ENCODE measurements at regions not wholly inside any gene's neighbourhood (a gene's known extent, or its start where the extent isn't known, plus 50 kb on each side); places are given as distances from the start of the nearest gene placed in this dataset.
"Not testable (repeated sequence)": the region's sequence is repeated elsewhere in the genome, so short reads cannot be mapped to it uniquely, and the experiment has no call there.

DNA sequence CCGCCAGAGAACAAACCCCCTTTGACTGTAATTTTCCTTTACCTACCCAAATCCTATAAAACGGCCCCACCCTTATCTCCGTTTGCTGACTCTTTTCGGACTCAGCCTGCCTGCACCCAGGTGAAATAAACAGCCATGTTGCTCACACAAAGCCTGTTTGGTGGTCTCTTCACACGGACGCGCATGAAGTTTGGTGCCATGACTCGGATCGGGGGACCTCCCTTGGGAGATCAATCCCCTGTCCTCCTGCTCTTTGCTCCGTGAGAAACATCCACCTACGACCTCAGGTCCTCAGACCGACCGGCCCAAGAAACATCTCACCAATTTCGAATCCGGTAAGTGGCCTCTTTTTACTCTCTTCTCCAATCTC is 52.1 kb upstream of the FAM124A start:
- not testable (repeated sequence) for H3K14ac ChIP-seq (ENCODE audit: low read length); H2BK120ac ChIP-seq (ENCODE audit: low read depth, low read length); H2BK15ac ChIP-seq (ENCODE audit: low read length); H3K23ac ChIP-seq (ENCODE audit: low read depth, low read length, poor library complexity); H4K91ac ChIP-seq (ENCODE audit: low read depth, low read length, poor library complexity); H2BK12ac ChIP-seq (ENCODE audit: low read length); H3K4me3 ChIP-seq (ENCODE audit: low read length in 2 of 2); H3K4ac ChIP-seq (ENCODE audit: low read length); H4K8ac ChIP-seq (ENCODE audit: low read depth, low read length); H2BK5ac ChIP-seq (ENCODE audit: low read length); H3K36me3 ChIP-seq (replicated peaks in 1 of 2; ENCODE audit: control insufficient read depth in 2 of 2, insufficient read depth in 2 of 2, low read length in 2 of 2); H2AK5ac ChIP-seq (ENCODE audit: low read depth, low read length); H3K79me1 ChIP-seq (ENCODE audit: low read depth, low read length); H3K9me3 ChIP-seq (replicated peaks in 1 of 2; ENCODE audit: control insufficient read depth in 2 of 2, insufficient read depth in 1 of 2, low read depth in 1 of 2, low read length in 2 of 2); H3K18ac ChIP-seq (ENCODE audit: low read length); H3K4me1 ChIP-seq (ENCODE audit: control insufficient read depth in 2 of 2, insufficient read depth in 1 of 2, low read depth in 1 of 2, low read length in 2 of 2); H2AFZ ChIP-seq (ENCODE audit: low read length); H3K4me2 ChIP-seq (ENCODE audit: insufficient read depth, low read length, poor library complexity, severe bottlenecking); H3K9ac ChIP-seq (ENCODE audit: low read depth, low read length, poor library complexity); DNase-seq (ENCODE audit: low spot score); H3K27ac ChIP-seq (replicated peaks; ENCODE audit: low read length)
- H3K27me3 ChIP-seq (ENCODE audit: control insufficient read depth in 3 of 3, insufficient read depth in 3 of 3, low read depth in 1 of 3, low read length in 3 of 3) = peaks cover 0 to 30% (median 6%) of the 10 kb centered on the region in 3 experiments
- WGBS, 2 donors (ENCODE audit: extremely low coverage in 2 of 2, insufficient read length in 2 of 2, insufficient replicate concordance in 1 of 2) = no CpG with 5 or more reads among the region's 15 CpGs

DNA sequence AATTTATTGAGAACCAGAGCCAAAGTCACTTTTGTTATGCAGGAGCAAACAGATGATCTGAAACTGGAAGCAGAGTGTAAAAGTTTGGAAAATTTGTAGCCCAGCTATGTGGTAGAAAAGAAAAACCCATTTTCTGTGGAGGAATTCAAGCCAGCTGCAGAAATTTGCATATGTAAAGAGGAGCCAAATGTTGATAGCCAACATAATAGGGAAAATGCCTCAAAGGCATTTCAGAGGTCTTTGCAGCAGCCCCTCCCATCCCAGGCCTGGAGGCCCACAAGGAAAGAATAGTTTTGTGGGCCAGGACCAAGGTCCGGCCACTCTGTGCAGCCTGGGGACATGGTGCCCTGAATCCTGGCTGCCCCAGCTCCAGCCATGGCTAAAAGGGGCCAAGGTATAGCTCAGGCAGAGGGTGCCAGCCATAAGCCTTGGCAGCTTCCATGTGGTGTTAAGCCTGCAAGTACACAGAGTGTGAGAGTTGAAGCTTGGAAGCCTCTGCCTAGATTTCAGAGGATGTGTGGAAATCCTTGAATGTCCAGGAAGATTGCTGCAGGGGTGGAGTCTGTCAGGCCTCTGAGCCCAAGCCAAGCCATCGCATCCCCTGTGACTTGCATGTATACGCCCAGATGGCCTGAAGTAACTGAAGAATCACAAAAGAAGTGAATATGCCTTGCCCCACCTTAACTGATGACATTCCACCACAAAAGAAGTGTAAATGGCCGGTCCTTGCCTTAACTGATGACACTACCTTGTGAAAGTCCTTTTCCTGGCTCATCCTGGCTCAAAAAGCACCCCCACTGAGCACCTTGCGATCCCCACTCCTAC is 52.7 kb upstream of the FAM124A start:
- H2AK5ac ChIP-seq (ENCODE audit: low read depth, low read length); H3K4me2 ChIP-seq (ENCODE audit: insufficient read depth, low read length, poor library complexity, severe bottlenecking); H3K23ac ChIP-seq (ENCODE audit: low read depth, low read length, poor library complexity); H4K91ac ChIP-seq (ENCODE audit: low read depth, low read length, poor library complexity); H3K4me3 ChIP-seq (ENCODE audit: low read length in 2 of 2); H2BK12ac ChIP-seq (ENCODE audit: low read length); H3K4me1 ChIP-seq (ENCODE audit: control insufficient read depth in 2 of 2, insufficient read depth in 1 of 2, low read depth in 1 of 2, low read length in 2 of 2); H3K9ac ChIP-seq (ENCODE audit: low read depth, low read length, poor library complexity); H2BK15ac ChIP-seq (ENCODE audit: low read length); DNase-seq (ENCODE audit: low spot score); H4K8ac ChIP-seq (ENCODE audit: low read depth, low read length); H2BK120ac ChIP-seq (ENCODE audit: low read depth, low read length); H3K14ac ChIP-seq (ENCODE audit: low read length); H2AFZ ChIP-seq (ENCODE audit: low read length); H3K79me1 ChIP-seq (ENCODE audit: low read depth, low read length); H3K27ac ChIP-seq (replicated peaks; ENCODE audit: low read length); H3K36me3 ChIP-seq (replicated peaks in 1 of 2; ENCODE audit: control insufficient read depth in 2 of 2, insufficient read depth in 2 of 2, low read length in 2 of 2); H2BK5ac ChIP-seq (ENCODE audit: low read length); H3K4ac ChIP-seq (ENCODE audit: low read length); H3K9me3 ChIP-seq (replicated peaks in 1 of 2; ENCODE audit: control insufficient read depth in 2 of 2, insufficient read depth in 1 of 2, low read depth in 1 of 2, low read length in 2 of 2): not testable (repeated sequence)
- Histone ChIP-seq H3K27me3 (ENCODE audit: control insufficient read depth in 3 of 3, insufficient read depth in 3 of 3, low read depth in 1 of 3, low read length in 3 of 3) (peaks cover 0 to 30% (median 6%) of the 10 kb centered on the region in 3 experiments), H3K18ac (ENCODE audit: low read length) (peak overlapping the region; percentile 57)
- no CpG with 5 or more reads among the region's 5 CpGs for WGBS, 2 donors (ENCODE audit: extremely low coverage in 2 of 2, insufficient read length in 2 of 2, insufficient replicate concordance in 1 of 2)

DNA sequence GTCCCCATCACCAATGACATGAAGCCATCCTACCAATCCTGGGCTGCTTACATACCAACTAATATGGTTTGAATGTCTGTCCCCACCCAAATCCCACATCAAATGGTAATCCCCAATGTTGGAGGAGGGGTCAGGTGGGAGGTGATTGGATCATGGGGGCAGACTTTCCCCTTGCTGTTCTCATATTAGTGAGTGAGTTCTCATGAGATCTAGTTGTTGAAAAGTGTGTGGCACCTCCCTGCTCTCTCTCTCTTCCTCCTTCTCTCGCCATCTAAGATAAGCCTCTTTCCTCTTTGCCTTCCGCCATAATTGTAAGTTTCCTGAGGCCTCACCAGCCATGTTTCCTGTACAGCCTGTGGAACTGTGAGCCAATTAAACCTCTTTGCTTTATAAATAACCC is 53.6 kb upstream of the FAM124A start:
- Histone ChIP-seq H2AFZ (ENCODE audit: low read length) (no peak overlapping the region), H2AK5ac (ENCODE audit: low read depth, low read length) (no peak overlapping the region), H2BK120ac (ENCODE audit: low read depth, low read length) (no peak overlapping the region), H3K4me2 (ENCODE audit: insufficient read depth, low read length, poor library complexity, severe bottlenecking) (no peak overlapping the region), H3K9ac (ENCODE audit: low read depth, low read length, poor library complexity) (no peak overlapping the region), H2BK15ac (ENCODE audit: low read length) (no peak overlapping the region), H3K4me3 (ENCODE audit: low read length in 2 of 2) (no peak overlapping the region), H2BK12ac (ENCODE audit: low read length) (no peak overlapping the region), H3K18ac (ENCODE audit: low read length) (no peak overlapping the region), H2BK5ac (ENCODE audit: low read length) (no peak overlapping the region), H3K23ac (ENCODE audit: low read depth, low read length, poor library complexity) (no peak overlapping the region), H3K9me3 (replicated peaks in 1 of 2; ENCODE audit: control insufficient read depth in 2 of 2, insufficient read depth in 1 of 2, low read depth in 1 of 2, low read length in 2 of 2) (no peaks in the 10 kb centered on the region), H3K4me1 (ENCODE audit: control insufficient read depth in 2 of 2, insufficient read depth in 1 of 2, low read depth in 1 of 2, low read length in 2 of 2) (peaks cover 0 to 3% of the 10 kb centered on the region in 2 donors), H3K4ac (ENCODE audit: low read length) (no peak overlapping the region), H3K27ac (replicated peaks; ENCODE audit: low read length) (no peak overlapping the region), H3K36me3 (replicated peaks in 1 of 2; ENCODE audit: control insufficient read depth in 2 of 2, insufficient read depth in 2 of 2, low read length in 2 of 2) (no peaks in the 10 kb centered on the region), H4K91ac (ENCODE audit: low read depth, low read length, poor library complexity) (no peak overlapping the region), H3K14ac (ENCODE audit: low read length) (no peak overlapping the region), H3K27me3 (ENCODE audit: control insufficient read depth in 3 of 3, insufficient read depth in 3 of 3, low read depth in 1 of 3, low read length in 3 of 3) (peaks cover 0 to 30% (median 6%) of the 10 kb centered on the region in 3 experiments), H4K8ac (ENCODE audit: low read depth, low read length) (no peak overlapping the region), H3K79me1 (ENCODE audit: low read depth, low read length) (no peaks in the 10 kb centered on the region)
- no CpG with 5 or more reads among the region's 2 CpGs for WGBS, 2 donors (ENCODE audit: extremely low coverage in 2 of 2, insufficient read length in 2 of 2, insufficient replicate concordance in 1 of 2)
- DNase-seq (ENCODE audit: low spot score) = no peak

DNA sequence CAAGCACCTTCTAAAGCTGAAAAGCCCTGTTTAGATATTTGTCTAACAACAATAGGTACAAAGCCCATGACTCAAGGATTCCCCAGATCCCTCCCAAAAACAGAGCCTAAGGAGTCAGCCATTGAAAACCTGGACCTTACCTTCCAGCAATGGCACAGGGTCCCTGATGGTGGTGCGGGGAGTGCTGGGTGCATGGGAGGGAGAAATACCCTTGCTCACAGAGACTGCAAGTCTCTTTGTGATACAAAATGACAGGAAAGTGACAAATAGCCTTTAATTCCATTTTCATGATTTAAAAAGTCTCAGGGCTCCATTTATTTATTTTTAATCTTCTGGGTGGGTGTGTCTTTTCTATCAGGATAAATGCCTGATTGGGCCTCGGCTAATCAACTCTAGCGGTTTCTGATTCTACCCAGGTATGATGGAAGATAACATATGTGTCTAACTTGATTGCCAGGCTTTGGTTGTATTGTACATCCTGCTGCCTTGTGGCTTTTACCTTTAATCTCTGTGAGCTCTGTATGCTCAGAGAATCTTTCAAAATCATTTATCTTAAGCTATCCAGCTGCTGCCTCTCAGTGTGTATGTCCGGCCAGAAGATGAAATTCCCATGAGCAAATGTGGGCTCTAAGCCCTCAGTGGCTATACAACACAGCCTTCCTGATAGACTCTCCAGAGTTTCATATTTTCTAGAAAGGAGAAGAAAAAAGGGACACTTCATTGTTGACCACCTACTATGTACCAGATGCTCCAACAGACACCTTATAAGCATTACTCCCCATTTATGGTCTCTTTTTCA is 54.6 kb upstream of the FAM124A start:
- Histone ChIP-seq H4K8ac (ENCODE audit: low read depth, low read length) (no peak overlapping the region), H3K27me3 (ENCODE audit: control insufficient read depth in 3 of 3, insufficient read depth in 3 of 3, low read depth in 1 of 3, low read length in 3 of 3) (peaks cover 0 to 34% (median 6%) of the 10 kb centered on the region in 3 experiments), H3K9ac (ENCODE audit: low read depth, low read length, poor library complexity) (no peak overlapping the region), H3K18ac (ENCODE audit: low read length) (no peak overlapping the region), H2BK5ac (ENCODE audit: low read length) (no peak overlapping the region), H3K23ac (ENCODE audit: low read depth, low read length, poor library complexity) (no peak overlapping the region), H2AFZ (ENCODE audit: low read length) (no peak overlapping the region), H2BK12ac (ENCODE audit: low read length) (no peak overlapping the region), H3K14ac (ENCODE audit: low read length) (no peak overlapping the region), H3K4me1 (ENCODE audit: control insufficient read depth in 2 of 2, insufficient read depth in 1 of 2, low read depth in 1 of 2, low read length in 2 of 2) (peaks cover 0 to 3% of the 10 kb centered on the region in 2 donors), H2BK120ac (ENCODE audit: low read depth, low read length) (no peak overlapping the region), H3K36me3 (replicated peaks in 1 of 2; ENCODE audit: control insufficient read depth in 2 of 2, insufficient read depth in 2 of 2, low read length in 2 of 2) (no peaks in the 10 kb centered on the region), H3K4ac (ENCODE audit: low read length) (no peak overlapping the region), H3K4me2 (ENCODE audit: insufficient read depth, low read length, poor library complexity, severe bottlenecking) (no peak overlapping the region), H3K79me1 (ENCODE audit: low read depth, low read length) (no peaks in the 10 kb centered on the region), H2BK15ac (ENCODE audit: low read length) (no peak overlapping the region), H3K9me3 (replicated peaks in 1 of 2; ENCODE audit: control insufficient read depth in 2 of 2, insufficient read depth in 1 of 2, low read depth in 1 of 2, low read length in 2 of 2) (no peaks in the 10 kb centered on the region), H3K27ac (replicated peaks; ENCODE audit: low read length) (no peak overlapping the region), H4K91ac (ENCODE audit: low read depth, low read length, poor library complexity) (no peak overlapping the region), H2AK5ac (ENCODE audit: low read depth, low read length) (no peak overlapping the region), H3K4me3 (ENCODE audit: low read length in 2 of 2) (no peak overlapping the region)
- no CpG with 5 or more reads among the region's 4 CpGs for WGBS, 2 donors (ENCODE audit: extremely low coverage in 2 of 2, insufficient read length in 2 of 2, insufficient replicate concordance in 1 of 2)
- no peak for DNase-seq (ENCODE audit: low spot score)
